ENCODE measurements at regions not wholly inside any gene's neighbourhood (a gene's known extent, or its start where the extent isn't known, plus 50 kb on each side); places are given as distances from the start of the nearest gene placed in this dataset.
"Not testable (repeated sequence)": the region's sequence is repeated elsewhere in the genome, so short reads cannot be mapped to it uniquely, and the experiment has no call there.

GRCh38 chr1:60949154-60949825 is 133.1 kb upstream of the NFIA start:
- no peak for DNase-seq

GRCh38 chr1:60948486-60948885 is 133.9 kb upstream of the NFIA start:
- no peak for DNase-seq

GRCh38 chr1:60947367-60947766 is 135.0 kb upstream of the NFIA start:
- no peak for DNase-seq

GRCh38 chr1:60942896-60943638 is 139.3 kb upstream of the NFIA start:
- no peak for DNase-seq

GRCh38 chr1:60942291-60942690 is 140.1 kb upstream of the NFIA start:
- no peak for DNase-seq

GRCh38 chr1:60940685-60941084 is 141.7 kb upstream of the NFIA start:
- DNase-seq, result not testable (repeated sequence)

GRCh38 chr1:60937720-60938119 is 144.6 kb upstream of the NFIA start:
- no peak for DNase-seq

- DNase-seq, result no peak
Measured at GRCh38 chr1:60936591-60937342, 145.6 kb upstream of the NFIA start.

GRCh38 chr1:60936163-60936562 is 146.2 kb upstream of the NFIA start:
- DNase-seq, result no peak

GRCh38 chr1:60935599-60936110 is 146.7 kb upstream of the NFIA start:
- no peak for DNase-seq

GRCh38 chr1:60930130-60930529 is 152.2 kb upstream of the NFIA start:
- no peak for DNase-seq

- no peak for DNase-seq
Measured at GRCh38 chr1:60924964-60925798, 157.2 kb upstream of the NFIA start.

GRCh38 chr1:60924165-60924564 is 158.2 kb upstream of the NFIA start:
- DNase-seq, result no peak

- no peak for DNase-seq
Measured at GRCh38 chr1:60923389-60924087, 158.8 kb upstream of the NFIA start.

GRCh38 chr1:60922304-60922703 is 160.1 kb upstream of the NFIA start:
- DNase-seq, result no peak

- no peak for DNase-seq
Measured at GRCh38 chr1:60921175-60921574, 161.2 kb upstream of the NFIA start.

- DNase-seq, result no peak
Measured at GRCh38 chr1:60920561-60920960, 161.8 kb upstream of the NFIA start.

GRCh38 chr1:60918867-60919266 is 163.5 kb upstream of the NFIA start:
- DNase-seq, result no peak

- DNase-seq, result no peak
Measured at GRCh38 chr1:60916906-60917305, 165.5 kb upstream of the NFIA start.

GRCh38 chr1:60916199-60916598 is 166.2 kb upstream of the NFIA start:
- DNase-seq, result no peak

- DNase-seq, result no peak
Measured at GRCh38 chr1:60915441-60915840, 166.9 kb upstream of the NFIA start.

GRCh38 chr1:60914982-60915381 is 167.4 kb upstream of the NFIA start:
- DNase-seq, result no peak

Data from CD4-positive, alpha-beta T cell treated with Interleukin-17A for 4 hours (primary cell).